ENCODE measurements at regions not wholly inside any gene's neighbourhood (a gene's known extent, or its start where the extent isn't known, plus 50 kb on each side); places are given as distances from the start of the nearest gene placed in this dataset.
"Not testable (repeated sequence)": the region's sequence is repeated elsewhere in the genome, so short reads cannot be mapped to it uniquely, and the experiment has no call there.

GRCh38 chr6:11961923-11962322, 50.2 kb upstream of the HIVEP1 start:
- DNase-seq = no peak

- DNase-seq = no peak
These were observed 51.0 kb upstream of the HIVEP1 start for GRCh38 chr6:11960909-11961779.

- DNase-seq = no peak
These were observed 55.3 kb upstream of the HIVEP1 start for GRCh38 chr6:11956781-11957180.

GRCh38 chr6:11953641-11954040, 58.5 kb upstream of the HIVEP1 start:
- DNase-seq = no peak

- no peak for DNase-seq
These were observed 59.8 kb upstream of the HIVEP1 start for GRCh38 chr6:11952316-11952715.

GRCh38 chr6:11951868-11952267, 60.2 kb upstream of the HIVEP1 start:
- no peak for DNase-seq

- DNase-seq = no peak
These were observed 62.0 kb upstream of the HIVEP1 start for GRCh38 chr6:11950109-11950508.

GRCh38 chr6:11947575-11947974, 64.5 kb upstream of the HIVEP1 start:
- DNase-seq = no peak

GRCh38 chr6:11947063-11947462, 65.0 kb upstream of the HIVEP1 start:
- DNase-seq = no peak

- no peak for DNase-seq
These were observed 68.0 kb upstream of the HIVEP1 start for GRCh38 chr6:11944111-11944510.

- DNase-seq = no peak
These were observed 69.1 kb upstream of the HIVEP1 start for GRCh38 chr6:11943060-11943459.

- DNase-seq = no peak
These were observed 69.8 kb upstream of the HIVEP1 start for GRCh38 chr6:11942185-11942864.

- not testable (repeated sequence) for DNase-seq
These were observed 71.5 kb upstream of the HIVEP1 start for GRCh38 chr6:11940532-11941166.

GRCh38 chr6:11938285-11938890, 73.7 kb upstream of the HIVEP1 start:
- no peak for DNase-seq

- no peak for DNase-seq
These were observed 77.5 kb upstream of the HIVEP1 start for GRCh38 chr6:11934638-11935037.

GRCh38 chr6:11932892-11933291, 79.2 kb upstream of the HIVEP1 start:
- DNase-seq = not testable (repeated sequence)

GRCh38 chr6:11931296-11932035, 80.6 kb upstream of the HIVEP1 start:
- DNase-seq = no peak

- not testable (repeated sequence) for DNase-seq
These were observed 81.3 kb upstream of the HIVEP1 start for GRCh38 chr6:11930834-11931233.

GRCh38 chr6:11930240-11930639, 81.9 kb upstream of the HIVEP1 start:
- no peak for DNase-seq

GRCh38 chr6:11929241-11929835, 82.8 kb upstream of the HIVEP1 start:
- DNase-seq = no peak

- DNase-seq = no peak
These were observed 85.3 kb upstream of the HIVEP1 start for GRCh38 chr6:11926594-11927407.

Data from NCI-H1105 treated with DMSO at 0.1 percent for 48 hours (cell line).